ENCODE measurements at regions not wholly inside any gene's neighbourhood (a gene's known extent, or its start where the extent isn't known, plus 50 kb on each side); places are given as distances from the start of the nearest gene placed in this dataset.

DNA sequence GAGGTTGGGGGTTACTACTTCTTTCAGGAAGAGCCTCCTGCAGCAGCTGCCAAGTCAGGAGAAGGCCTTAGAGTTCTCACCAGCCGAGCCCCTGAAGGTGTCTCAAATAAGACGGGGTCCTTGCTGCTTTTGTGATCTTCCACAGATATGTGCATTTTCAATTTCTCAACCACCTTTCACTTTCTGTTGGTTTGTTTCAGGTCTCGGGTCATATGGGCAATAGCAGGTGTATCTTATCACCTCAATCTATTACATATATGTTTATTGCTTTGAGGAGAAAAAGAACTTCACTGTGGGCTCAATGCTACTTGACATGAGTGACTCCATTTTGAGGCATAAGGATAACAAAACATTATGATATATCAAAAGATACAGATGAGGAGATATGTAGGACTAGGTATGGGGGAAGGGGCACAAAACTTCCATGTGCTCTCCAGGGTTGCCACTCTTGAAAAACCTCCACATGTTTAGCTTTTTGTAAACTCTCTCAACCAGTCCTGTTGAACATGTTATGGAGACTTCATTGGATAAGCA is 1171.4 kb upstream of the ADGRL2 start:
- Histone ChIP-seq H3K9me3 (ENCODE audit: control insufficient read depth in 2 of 2, insufficient read depth in 1 of 2, low read depth in 1 of 2, low read length in 1 of 2) (no peaks in the 10 kb centered on the region), H3K4me3 (ENCODE audit: low read depth in 1 of 2, low read length in 2 of 2) (no peak overlapping the region), H3K4me1 (ENCODE audit: control insufficient read depth in 2 of 2, insufficient read depth in 2 of 2, low read length in 1 of 2) (peaks cover 0 to 3% of the 10 kb centered on the region in 2 donors), H3K27ac (ENCODE audit: low read depth in 2 of 2, low read length in 1 of 2) (no peak overlapping the region), H3K36me3 (ENCODE audit: control insufficient read depth in 2 of 2, insufficient read depth in 2 of 2, low read length in 1 of 2) (no peaks in the 10 kb centered on the region), H3K27me3 (ENCODE audit: control insufficient read depth in 1 of 2, insufficient read depth in 2 of 2, low read length in 2 of 2) (no peaks in the 10 kb centered on the region)
- 81 to 90% methylated on average over 3 of the region's 3 CpGs for WGBS, 2 donors

DNA sequence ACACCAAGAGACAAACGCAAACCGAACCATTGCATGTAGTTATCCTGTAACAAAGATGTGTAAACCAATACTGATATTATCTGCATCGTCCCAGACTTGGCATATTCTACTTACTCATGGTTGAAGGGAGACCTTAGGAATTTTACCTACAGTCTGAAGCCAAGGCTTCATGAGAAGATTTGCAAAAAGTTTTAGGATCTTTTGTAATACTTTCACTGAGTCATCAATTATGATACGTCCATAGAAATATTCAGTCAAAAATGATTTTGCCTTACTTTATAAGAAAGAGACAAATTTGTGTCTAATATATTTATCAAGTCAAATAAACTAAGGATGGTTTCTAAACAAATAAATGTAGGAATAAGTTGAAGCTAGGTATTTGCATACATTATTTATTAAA is 1176.1 kb upstream of the ADGRL2 start:
- no peaks in the 10 kb centered on the region for H3K36me3 ChIP-seq (ENCODE audit: control insufficient read depth in 2 of 2, insufficient read depth in 2 of 2, low read length in 1 of 2)
- no peak overlapping the region for H3K4me3 ChIP-seq (ENCODE audit: low read depth in 1 of 2, low read length in 2 of 2)
- H3K9me3 ChIP-seq (ENCODE audit: control insufficient read depth in 2 of 2, insufficient read depth in 1 of 2, low read depth in 1 of 2, low read length in 1 of 2), result no peaks in the 10 kb centered on the region
- no peaks in the 10 kb centered on the region for H3K27me3 ChIP-seq (ENCODE audit: control insufficient read depth in 1 of 2, insufficient read depth in 2 of 2, low read length in 2 of 2)
- 59 to 61% methylated on average over 4 of the region's 4 CpGs for WGBS, 2 donors
- H3K27ac ChIP-seq (ENCODE audit: low read depth in 2 of 2, low read length in 1 of 2), result no peak overlapping the region
- H3K4me1 ChIP-seq (ENCODE audit: control insufficient read depth in 2 of 2, insufficient read depth in 2 of 2, low read length in 1 of 2), result no peaks in the 10 kb centered on the region

DNA sequence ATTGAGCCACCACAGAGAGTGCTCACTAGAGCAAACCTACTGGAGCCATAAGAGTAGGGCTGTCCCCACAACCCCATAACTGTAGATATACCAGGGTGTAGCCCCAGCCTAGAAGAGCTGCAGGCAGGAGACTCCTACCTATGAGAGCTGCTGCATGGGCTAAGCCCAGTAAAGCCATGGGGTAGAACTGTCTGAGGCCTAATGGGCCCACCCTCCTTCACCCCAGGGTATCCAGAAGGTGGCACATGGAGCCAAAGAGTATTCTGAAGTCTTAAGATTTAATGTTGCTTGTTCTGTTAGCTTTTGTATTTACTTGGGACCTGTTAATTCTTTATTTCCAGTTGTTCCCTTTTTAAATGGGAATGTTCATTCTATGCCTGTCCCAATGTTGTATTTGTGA is 1193.7 kb upstream of the ADGRL2 start:
- H3K36me3 ChIP-seq (ENCODE audit: control insufficient read depth in 2 of 2, insufficient read depth in 2 of 2, low read length in 1 of 2), result no peaks in the 10 kb centered on the region
- no peaks in the 10 kb centered on the region for H3K4me1 ChIP-seq (ENCODE audit: control insufficient read depth in 2 of 2, insufficient read depth in 2 of 2, low read length in 1 of 2)
- H3K9me3 ChIP-seq (ENCODE audit: control insufficient read depth in 2 of 2, insufficient read depth in 1 of 2, low read depth in 1 of 2, low read length in 1 of 2), result no peaks in the 10 kb centered on the region
- H3K27me3 ChIP-seq (ENCODE audit: control insufficient read depth in 1 of 2, insufficient read depth in 2 of 2, low read length in 2 of 2), result no peaks in the 10 kb centered on the region
- H3K4me3 ChIP-seq (ENCODE audit: low read depth in 1 of 2, low read length in 2 of 2), result no peak overlapping the region
- no peak overlapping the region for H3K27ac ChIP-seq (ENCODE audit: low read depth in 2 of 2, low read length in 1 of 2)

DNA sequence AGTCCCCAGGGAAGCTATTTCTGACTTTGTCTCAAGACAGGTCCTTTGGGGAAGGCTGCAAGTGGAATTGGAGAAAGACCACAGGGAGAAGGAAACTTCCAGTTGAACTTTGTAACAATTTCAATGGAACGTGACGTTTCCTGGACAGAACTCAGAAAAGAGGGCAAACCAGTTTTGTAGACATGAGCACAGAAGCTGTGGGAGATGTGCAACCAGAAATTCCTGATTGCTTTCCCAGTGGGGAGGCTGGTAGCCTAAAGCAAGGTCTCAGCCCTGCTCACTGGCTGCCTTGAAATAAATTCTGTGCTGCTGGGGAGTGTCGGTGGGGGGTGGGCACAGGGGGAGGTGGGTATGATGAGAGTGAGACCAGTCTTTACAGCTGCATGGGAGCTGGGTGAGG is 1206.7 kb upstream of the ADGRL2 start:
- Histone ChIP-seq H3K4me3 (ENCODE audit: low read depth in 1 of 2, low read length in 2 of 2) (no peak overlapping the region), H3K4me1 (ENCODE audit: control insufficient read depth in 2 of 2, insufficient read depth in 2 of 2, low read length in 1 of 2) (peaks cover 0 to 5% of the 10 kb centered on the region in 2 donors), H3K27ac (ENCODE audit: low read depth in 2 of 2, low read length in 1 of 2) (peak overlapping the region; percentile 82 to 84), H3K27me3 (ENCODE audit: control insufficient read depth in 1 of 2, insufficient read depth in 2 of 2, low read length in 2 of 2) (no peaks in the 10 kb centered on the region), H3K9me3 (ENCODE audit: control insufficient read depth in 2 of 2, insufficient read depth in 1 of 2, low read depth in 1 of 2, low read length in 1 of 2) (no peaks in the 10 kb centered on the region), H3K36me3 (ENCODE audit: control insufficient read depth in 2 of 2, insufficient read depth in 2 of 2, low read length in 1 of 2) (no peaks in the 10 kb centered on the region)
- WGBS, 2 donors, result 51 to 65% methylated on average over 3 of the region's 3 CpGs

DNA sequence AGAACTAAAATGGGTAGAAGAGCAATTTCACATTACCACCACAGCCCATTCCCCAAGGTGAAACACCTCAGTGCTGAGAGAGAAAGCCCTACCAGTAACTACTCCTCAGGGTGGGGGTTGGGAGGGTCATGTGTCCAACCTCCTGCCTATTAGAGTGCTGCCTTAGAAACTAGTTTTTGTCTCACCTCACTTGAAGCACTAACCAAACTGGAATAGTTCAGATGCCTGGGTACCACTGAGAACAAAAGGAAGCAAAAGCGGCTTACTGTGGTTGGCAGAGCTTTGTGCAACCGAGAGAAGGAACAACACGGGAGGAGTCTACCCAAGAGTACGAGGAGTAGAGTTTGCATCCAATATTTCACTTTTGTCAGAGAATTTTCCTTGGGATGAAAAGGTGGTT is 1207.5 kb upstream of the ADGRL2 start:
- WGBS, 2 donors, result 65 to 72% methylated on average over 4 of the region's 4 CpGs
- peak overlapping the region; percentile 73 to 80 for H3K27ac ChIP-seq (ENCODE audit: low read depth in 2 of 2, low read length in 1 of 2)

DNA sequence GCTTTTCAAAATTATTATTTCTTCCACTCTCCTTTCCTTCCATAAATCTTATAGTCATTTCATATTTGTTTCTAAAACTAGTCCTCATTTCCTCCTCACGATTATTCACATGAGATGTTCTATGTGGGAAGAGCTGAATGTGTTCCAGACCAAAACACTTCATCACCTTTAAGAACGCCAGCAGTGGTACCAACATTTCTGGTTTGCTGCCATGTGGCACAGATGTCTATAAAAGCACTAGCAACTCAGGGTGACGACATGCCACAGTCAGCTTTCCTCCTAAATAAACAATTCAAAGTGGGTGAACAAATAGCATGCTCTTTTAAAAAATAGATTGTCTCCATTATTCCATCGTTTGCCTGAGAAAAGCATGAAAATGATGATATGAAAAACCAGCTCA is 1217.8 kb upstream of the ADGRL2 start:
- Histone ChIP-seq H3K27me3 (ENCODE audit: control insufficient read depth in 1 of 2, insufficient read depth in 2 of 2, low read length in 2 of 2) (no peaks in the 10 kb centered on the region), H3K4me1 (ENCODE audit: control insufficient read depth in 2 of 2, insufficient read depth in 2 of 2, low read length in 1 of 2) (no peaks in the 10 kb centered on the region), H3K4me3 (ENCODE audit: low read depth in 1 of 2, low read length in 2 of 2) (no peak overlapping the region), H3K27ac (ENCODE audit: low read depth in 2 of 2, low read length in 1 of 2) (no peak overlapping the region), H3K9me3 (ENCODE audit: control insufficient read depth in 2 of 2, insufficient read depth in 1 of 2, low read depth in 1 of 2, low read length in 1 of 2) (peaks cover 0 to 3% of the 10 kb centered on the region in 2 donors), H3K36me3 (ENCODE audit: control insufficient read depth in 2 of 2, insufficient read depth in 2 of 2, low read length in 1 of 2) (no peaks in the 10 kb centered on the region)
- WGBS, 2 donors, result 48 to 60% methylated on average over 4 of the region's 4 CpGs

More for the DNA sequence above, 1207.5 kb upstream of the ADGRL2 start:
- no peaks in the 10 kb centered on the region for H3K9me3 ChIP-seq (ENCODE audit: control insufficient read depth in 2 of 2, insufficient read depth in 1 of 2, low read depth in 1 of 2, low read length in 1 of 2)
- no peaks in the 10 kb centered on the region for H3K36me3 ChIP-seq (ENCODE audit: control insufficient read depth in 2 of 2, insufficient read depth in 2 of 2, low read length in 1 of 2)
- no peaks in the 10 kb centered on the region for H3K27me3 ChIP-seq (ENCODE audit: control insufficient read depth in 1 of 2, insufficient read depth in 2 of 2, low read length in 2 of 2)
- peaks cover 0 to 5% of the 10 kb centered on the region in 2 donors for H3K4me1 ChIP-seq (ENCODE audit: control insufficient read depth in 2 of 2, insufficient read depth in 2 of 2, low read length in 1 of 2)
- no peak overlapping the region for H3K4me3 ChIP-seq (ENCODE audit: low read depth in 1 of 2, low read length in 2 of 2)

DNA sequence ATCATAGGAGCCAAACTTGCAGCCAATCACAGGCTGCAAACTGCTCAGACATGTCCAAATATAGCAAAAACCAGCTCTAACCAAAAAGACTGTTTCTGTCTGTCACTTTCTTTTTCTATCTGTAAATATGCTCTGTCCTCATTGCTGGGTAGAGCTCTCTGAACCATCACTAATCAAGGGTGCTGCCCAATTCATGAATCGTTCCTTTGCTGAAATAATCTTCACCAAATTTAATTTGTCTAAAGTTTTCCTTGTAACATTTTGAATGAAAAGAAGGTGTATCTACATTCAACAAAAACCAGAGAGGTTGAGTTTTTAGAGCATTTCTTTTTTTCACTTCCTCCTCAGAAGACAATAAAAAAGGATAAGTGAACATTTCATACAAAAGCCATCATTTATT is 1221.7 kb upstream of the ADGRL2 start:
- H3K27ac ChIP-seq (ENCODE audit: low read depth in 2 of 2, low read length in 1 of 2), result no peak overlapping the region
- peaks cover 0 to 2% of the 10 kb centered on the region in 2 donors for H3K9me3 ChIP-seq (ENCODE audit: control insufficient read depth in 2 of 2, insufficient read depth in 1 of 2, low read depth in 1 of 2, low read length in 1 of 2)
- no peaks in the 10 kb centered on the region for H3K36me3 ChIP-seq (ENCODE audit: control insufficient read depth in 2 of 2, insufficient read depth in 2 of 2, low read length in 1 of 2)
- H3K27me3 ChIP-seq (ENCODE audit: control insufficient read depth in 1 of 2, insufficient read depth in 2 of 2, low read length in 2 of 2), result no peaks in the 10 kb centered on the region
- no peak overlapping the region for H3K4me3 ChIP-seq (ENCODE audit: low read depth in 1 of 2, low read length in 2 of 2)
- no peaks in the 10 kb centered on the region for H3K4me1 ChIP-seq (ENCODE audit: control insufficient read depth in 2 of 2, insufficient read depth in 2 of 2, low read length in 1 of 2)
- 89 to 92% methylated on average over 1 of the region's 1 CpG for WGBS, 2 donors

DNA sequence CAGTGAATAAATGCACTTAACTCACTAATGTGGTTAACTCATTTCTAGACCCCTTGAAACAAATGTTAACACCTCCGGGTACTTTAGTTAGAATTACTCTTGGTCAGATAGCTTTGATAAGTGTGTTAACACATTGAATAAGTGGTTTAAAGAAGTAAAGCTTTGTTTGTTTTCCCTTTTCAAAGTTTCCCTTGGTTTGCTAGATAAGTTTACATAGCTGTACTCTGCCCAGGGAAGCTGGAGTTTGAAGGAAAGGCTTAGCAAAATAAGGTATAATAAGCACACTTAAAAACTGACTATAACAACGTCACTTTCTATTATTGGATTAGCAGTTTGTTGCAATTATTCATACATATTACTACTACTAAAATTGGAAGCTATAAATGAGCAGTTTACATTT is 1233.9 kb upstream of the ADGRL2 start:
- Histone ChIP-seq H3K4me3 (ENCODE audit: low read depth in 1 of 2, low read length in 2 of 2) (no peak overlapping the region), H3K4me1 (ENCODE audit: control insufficient read depth in 2 of 2, insufficient read depth in 2 of 2, low read length in 1 of 2) (no peaks in the 10 kb centered on the region), H3K27ac (ENCODE audit: low read depth in 2 of 2, low read length in 1 of 2) (no peak overlapping the region), H3K9me3 (ENCODE audit: control insufficient read depth in 2 of 2, insufficient read depth in 1 of 2, low read depth in 1 of 2, low read length in 1 of 2) (no peaks in the 10 kb centered on the region), H3K36me3 (ENCODE audit: control insufficient read depth in 2 of 2, insufficient read depth in 2 of 2, low read length in 1 of 2) (no peaks in the 10 kb centered on the region), H3K27me3 (ENCODE audit: control insufficient read depth in 1 of 2, insufficient read depth in 2 of 2, low read length in 2 of 2) (no peaks in the 10 kb centered on the region)
- 17 to 19% methylated on average over 2 of the region's 2 CpGs for WGBS, 2 donors

DNA sequence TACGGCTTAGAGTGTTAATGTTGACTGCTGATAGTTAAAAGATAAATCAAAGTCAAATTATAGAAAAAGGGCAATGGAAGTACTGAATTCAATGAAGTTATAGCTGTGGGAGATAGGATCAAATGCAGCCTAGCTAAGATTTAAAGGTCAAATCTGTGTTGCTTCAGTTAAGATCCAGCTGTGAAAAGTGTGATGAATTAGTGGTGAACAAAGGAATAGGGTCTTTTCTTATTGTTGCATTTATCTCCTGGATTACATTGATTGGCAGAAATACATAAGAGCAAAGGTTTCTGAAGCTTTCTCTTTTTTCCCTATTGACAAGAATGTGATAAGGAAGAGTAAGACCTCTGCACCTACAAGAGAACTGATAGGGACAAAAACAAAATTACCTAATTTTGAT is 1234.6 kb upstream of the ADGRL2 start:
- Histone ChIP-seq H3K27me3 (ENCODE audit: control insufficient read depth in 1 of 2, insufficient read depth in 2 of 2, low read length in 2 of 2) (no peaks in the 10 kb centered on the region), H3K4me3 (ENCODE audit: low read depth in 1 of 2, low read length in 2 of 2) (no peak overlapping the region), H3K9me3 (ENCODE audit: control insufficient read depth in 2 of 2, insufficient read depth in 1 of 2, low read depth in 1 of 2, low read length in 1 of 2) (no peaks in the 10 kb centered on the region), H3K36me3 (ENCODE audit: control insufficient read depth in 2 of 2, insufficient read depth in 2 of 2, low read length in 1 of 2) (no peaks in the 10 kb centered on the region), H3K4me1 (ENCODE audit: control insufficient read depth in 2 of 2, insufficient read depth in 2 of 2, low read length in 1 of 2) (no peaks in the 10 kb centered on the region), H3K27ac (ENCODE audit: low read depth in 2 of 2, low read length in 1 of 2) (no peak overlapping the region)
- 84 to 88% methylated on average over 1 of the region's 1 CpG for WGBS, 2 donors

DNA sequence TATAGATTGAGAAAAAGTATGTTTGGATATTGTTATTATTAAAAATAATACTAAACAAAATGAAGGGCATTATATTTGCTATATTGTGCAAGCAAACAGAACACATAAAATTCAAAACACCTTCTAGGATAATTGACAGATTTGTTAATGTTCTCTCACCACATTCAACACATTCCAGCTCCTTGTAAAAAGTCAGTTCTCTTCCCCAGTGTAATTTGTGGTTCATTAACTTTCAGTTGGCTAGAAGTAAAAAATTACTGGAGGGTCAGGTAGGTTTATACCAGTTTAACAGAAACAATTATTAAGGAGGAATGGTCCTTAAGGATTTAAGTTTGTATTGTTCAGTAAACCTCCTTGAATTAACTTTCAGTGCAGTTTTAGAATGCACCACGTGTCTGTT is 1235.3 kb upstream of the ADGRL2 start:
- 38 to 42% methylated on average over 1 of the region's 1 CpG for WGBS, 2 donors
- H3K9me3 ChIP-seq (ENCODE audit: control insufficient read depth in 2 of 2, insufficient read depth in 1 of 2, low read depth in 1 of 2, low read length in 1 of 2), result no peaks in the 10 kb centered on the region
- H3K4me3 ChIP-seq (ENCODE audit: low read depth in 1 of 2, low read length in 2 of 2), result no peak overlapping the region
- H3K36me3 ChIP-seq (ENCODE audit: control insufficient read depth in 2 of 2, insufficient read depth in 2 of 2, low read length in 1 of 2), result no peaks in the 10 kb centered on the region
- no peak overlapping the region for H3K27ac ChIP-seq (ENCODE audit: low read depth in 2 of 2, low read length in 1 of 2)
- H3K4me1 ChIP-seq (ENCODE audit: control insufficient read depth in 2 of 2, insufficient read depth in 2 of 2, low read length in 1 of 2), result no peaks in the 10 kb centered on the region
- no peaks in the 10 kb centered on the region for H3K27me3 ChIP-seq (ENCODE audit: control insufficient read depth in 1 of 2, insufficient read depth in 2 of 2, low read length in 2 of 2)

Data from esophagus (tissue), 2 donors.